Choroid plexus epithelial cell (primary cell): ENCODE measurements at regions not wholly inside any gene's neighbourhood (a gene's known extent, or its start where the extent isn't known, plus 50 kb on each side); places are given as distances from the start of the nearest gene placed in this dataset.

ENCODE experiments used
- DNase-seq: peaks from one replicate; pipeline ENCODE4 v3.0.0-alpha.2; 2010; ENCODE audit warnings: low read depth
- H3K4me3 ChIP-seq: 2 replicates; pipeline ENCODE4 v1.5.1; 2011; ENCODE audit warnings: low read depth, mild to moderate bottlenecking, control low read depth, low read length, moderate library complexity
- TF ChIP-seq, protein P1 (sequence below): conservative IDR thresholded peaks from 2 replicates; pipeline ENCODE4 v1.5.1; 2011; ENCODE audit warnings: low read depth, mild to moderate bottlenecking, control low read depth, inconsistent platforms, low read length, moderate library complexity

DNA sequence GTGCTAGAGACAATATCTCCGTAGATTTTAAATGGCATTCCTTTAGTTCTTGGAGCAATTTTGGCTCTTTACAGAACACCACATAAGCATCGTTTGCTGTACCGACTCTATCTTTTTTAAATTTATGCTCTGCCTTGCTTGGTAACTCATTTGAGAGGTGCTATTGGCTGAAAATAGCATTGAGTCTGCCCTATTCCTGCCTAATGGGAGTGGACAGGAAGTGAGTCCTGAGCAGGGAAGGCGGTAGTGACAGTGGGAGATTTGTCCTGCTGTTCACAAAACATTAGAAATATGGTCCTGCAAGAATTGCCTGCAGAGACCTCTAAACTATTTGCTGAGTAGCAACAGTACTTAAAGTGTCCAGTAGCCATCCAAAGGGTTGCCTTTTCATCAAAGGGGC lies 115.2 kb upstream of the IFNE start:
- TF ChIP-seq, protein P1, sequence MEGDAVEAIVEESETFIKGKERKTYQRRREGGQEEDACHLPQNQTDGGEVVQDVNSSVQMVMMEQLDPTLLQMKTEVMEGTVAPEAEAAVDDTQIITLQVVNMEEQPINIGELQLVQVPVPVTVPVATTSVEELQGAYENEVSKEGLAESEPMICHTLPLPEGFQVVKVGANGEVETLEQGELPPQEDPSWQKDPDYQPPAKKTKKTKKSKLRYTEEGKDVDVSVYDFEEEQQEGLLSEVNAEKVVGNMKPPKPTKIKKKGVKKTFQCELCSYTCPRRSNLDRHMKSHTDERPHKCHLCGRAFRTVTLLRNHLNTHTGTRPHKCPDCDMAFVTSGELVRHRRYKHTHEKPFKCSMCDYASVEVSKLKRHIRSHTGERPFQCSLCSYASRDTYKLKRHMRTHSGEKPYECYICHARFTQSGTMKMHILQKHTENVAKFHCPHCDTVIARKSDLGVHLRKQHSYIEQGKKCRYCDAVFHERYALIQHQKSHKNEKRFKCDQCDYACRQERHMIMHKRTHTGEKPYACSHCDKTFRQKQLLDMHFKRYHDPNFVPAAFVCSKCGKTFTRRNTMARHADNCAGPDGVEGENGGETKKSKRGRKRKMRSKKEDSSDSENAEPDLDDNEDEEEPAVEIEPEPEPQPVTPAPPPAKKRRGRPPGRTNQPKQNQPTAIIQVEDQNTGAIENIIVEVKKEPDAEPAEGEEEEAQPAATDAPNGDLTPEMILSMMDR, result no peak
- H3K4me3 ChIP-seq, result no peak overlapping the region
- DNase-seq, result no peak

DNA sequence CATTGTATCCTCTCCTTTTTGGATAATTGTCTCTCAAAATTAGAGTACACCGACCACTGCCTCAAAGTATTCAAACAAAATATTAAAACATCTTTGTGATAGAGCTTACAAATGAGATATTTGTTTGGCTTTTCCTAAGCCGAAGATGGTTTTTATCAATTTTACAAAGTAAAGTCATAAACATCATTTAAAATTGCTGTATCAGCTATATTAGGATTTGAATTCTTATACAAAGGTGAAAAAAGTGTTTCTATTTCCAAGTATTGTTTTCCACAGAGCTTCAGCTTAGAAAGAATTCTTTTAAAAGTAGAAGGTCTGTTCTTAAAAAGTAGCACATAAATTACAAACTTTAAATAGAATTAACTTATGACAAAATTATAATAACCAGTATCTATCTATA lies 116.6 kb upstream of the IFNE start:
- TF ChIP-seq, protein P1, result no peak
- H3K4me3 ChIP-seq, result no peak overlapping the region
- no peak for DNase-seq

DNA sequence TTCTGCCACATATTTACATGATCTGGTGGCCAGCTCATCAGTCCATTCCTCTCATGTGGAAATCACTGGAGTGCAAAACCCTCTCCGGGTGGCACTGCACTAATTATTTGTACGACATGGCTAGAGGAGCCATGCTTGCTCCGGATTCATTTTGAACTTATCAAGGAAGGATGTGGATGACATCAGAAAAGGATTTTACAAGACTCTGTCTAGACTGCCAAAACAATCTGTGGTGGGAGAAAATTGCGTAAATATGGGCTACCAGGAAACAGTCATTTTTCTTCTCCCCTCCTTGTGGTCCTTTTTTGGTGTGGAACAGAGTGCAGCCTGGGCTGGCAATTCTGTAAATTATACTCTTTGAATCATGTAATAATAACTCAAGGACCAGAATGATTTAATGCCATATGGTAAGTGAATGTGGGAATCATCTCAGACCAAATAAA lies 123.4 kb upstream of the IFNE start:
- peak; percentile 86 for DNase-seq
- TF ChIP-seq, protein P1, result peak; percentile 3
- peak overlapping the region; percentile 27 for H3K4me3 ChIP-seq

DNA sequence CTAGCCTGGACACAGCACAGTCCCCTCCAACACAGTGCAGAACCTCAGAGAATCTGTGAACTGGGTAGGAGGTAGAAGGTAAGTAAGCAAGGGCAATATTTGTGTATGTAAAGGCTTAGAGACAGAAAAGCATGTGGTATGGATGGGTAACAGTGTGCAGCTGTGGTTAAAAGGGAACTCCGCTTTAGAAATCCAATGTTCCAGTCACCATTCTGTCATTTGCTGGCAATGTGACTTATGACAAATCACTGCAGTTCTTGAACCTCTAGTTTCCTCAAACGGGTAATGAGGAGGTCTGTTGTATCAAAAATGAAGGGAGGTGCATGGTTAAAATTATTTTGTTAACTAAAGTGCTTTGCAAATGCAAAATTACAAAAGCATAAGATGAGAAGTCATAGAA lies 125.5 kb upstream of the IFNE start:
- no peak overlapping the region for H3K4me3 ChIP-seq
- TF ChIP-seq, protein P1, result no peak
- DNase-seq, result no peak

DNA sequence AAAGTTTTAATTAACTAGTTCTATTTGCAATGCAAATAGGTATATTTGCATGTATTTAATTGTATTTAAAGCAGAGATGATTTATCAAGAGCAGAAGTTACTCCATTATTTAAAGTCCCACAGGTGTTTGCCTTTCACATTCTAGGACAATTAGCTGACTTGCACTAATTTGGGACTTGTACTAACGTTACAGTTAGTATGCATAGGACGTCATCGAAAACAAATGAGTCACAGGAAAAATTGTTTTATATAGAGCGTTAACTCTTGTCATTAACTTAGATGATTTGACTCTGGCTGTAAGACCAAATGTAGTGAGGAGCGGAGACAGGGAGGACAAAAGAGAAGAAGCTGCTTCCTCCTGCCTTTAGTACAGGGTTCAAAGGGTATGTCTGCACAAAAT lies 126.1 kb upstream of the IFNE start:
- TF ChIP-seq, protein P1, result no peak
- H3K4me3 ChIP-seq, result no peak overlapping the region
- DNase-seq, result no peak

DNA sequence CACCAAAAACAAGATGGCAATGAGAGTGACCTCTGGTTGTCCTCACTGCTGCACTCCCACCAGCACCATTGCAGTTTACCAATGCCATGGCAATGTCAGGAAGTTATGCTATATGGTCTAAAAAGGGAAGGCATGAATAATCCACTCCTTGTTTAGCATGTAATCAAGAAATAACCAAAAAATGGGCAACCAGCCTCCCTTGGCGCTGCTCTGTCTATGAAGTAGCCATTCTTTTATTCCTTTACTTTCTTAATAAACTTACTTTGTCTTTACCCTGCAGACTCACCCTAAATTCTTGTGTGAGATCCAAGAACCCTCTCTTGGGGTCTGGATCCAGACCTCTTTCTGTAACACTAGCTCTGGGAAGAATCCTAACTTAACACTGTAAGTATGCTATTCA lies 127.4 kb upstream of the IFNE start:
- TF ChIP-seq, protein P1, result no peak
- H3K4me3 ChIP-seq, result no peak overlapping the region
- DNase-seq, result no peak

DNA sequence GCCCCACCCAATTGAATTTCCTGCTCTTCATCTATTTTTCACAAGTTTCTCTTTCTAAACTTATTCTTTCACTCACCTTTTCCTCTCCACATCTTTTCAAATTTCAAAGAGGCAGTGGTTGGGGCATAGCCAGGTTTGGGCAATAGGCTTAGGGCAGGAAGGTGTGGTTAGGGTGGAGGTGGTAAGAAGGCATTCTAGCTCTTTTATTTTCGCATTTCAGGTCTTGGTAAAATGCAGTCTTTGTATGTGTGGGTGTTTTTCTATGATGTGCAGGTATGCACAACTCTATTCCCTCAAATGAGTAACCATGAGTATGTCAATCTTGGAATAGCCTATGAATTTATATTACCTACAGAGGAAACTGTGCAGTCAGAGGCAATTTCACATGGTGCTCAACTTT lies 129.8 kb upstream of the IFNE start:
- no peak for DNase-seq
- TF ChIP-seq, protein P1, result no peak
- no peak overlapping the region for H3K4me3 ChIP-seq
